Endothelial cell of umbilical vein (primary cell): ENCODE measurements at regions not wholly inside any gene's neighbourhood (a gene's known extent, or its start where the extent isn't known, plus 50 kb on each side); places are given as distances from the start of the nearest gene placed in this dataset.

Experiments used
- BruUV-seq: library from RNA; stranded (reverse); fragments of 400-500 nt; replicated peaks from 2 replicates; lab custom pipeline; 2021; lab: Mats Ljungman, UMichigan
- CTCF ChIA-PET: fragments of 300-600, 350-600 bp; sonication (Branson Sonifier 250); formaldehyde crosslinking; loops from one replicate; lab custom pipeline; 2021; ENCODE audit warnings: antibody characterized with exemption, inconsistent platforms; lab: Charles Lee
- POLR2A ChIA-PET: fragments of 300-600, 350-600 bp; sonication (Branson Sonifier 250); formaldehyde crosslinking; loops from one replicate; lab custom pipeline; 2021; ENCODE audit warnings: antibody characterized with exemption, inconsistent platforms; lab: Charles Lee
- DNase-seq: peaks from one replicate; pipeline ENCODE4 v3.0.0-alpha.2; 2011; ENCODE audit warnings: low read depth, low spot score
- FAIRE-seq: peaks from 2 replicates; lab custom pipeline; 2011; peaks lifted over from hg19 to GRCh38; lab: Jason Lieb, UNC
- H2AFZ ChIP-seq: 2 replicates; pipeline ENCODE4 v1.6.0; 2012; ENCODE audit warnings: low read depth, low read length, control low read depth, inconsistent platforms
- H3K27ac ChIP-seq: 2 replicates; pipeline ENCODE4 v1.5.1; 2011; ENCODE audit warnings: low read depth, mild to moderate bottlenecking, control low read depth, low read length, moderate library complexity; ENCODE audit not compliant: insufficient read depth
- H3K27me3 ChIP-seq, 2 experiments: 2 replicates each; pipeline versions ENCODE4 v1.6.0 to v1.6.1; 2011; ENCODE audit warnings: low read length in 2 of 2, mixed read lengths in 1 of 2; ENCODE audit not compliant: control insufficient read depth in 2 of 2, insufficient read depth in 2 of 2
- H3K36me3 ChIP-seq, 2 experiments: 2 replicates in 1 of 2; 3 replicates in 1 of 2; pipeline ENCODE4 v1.5.1; 2011; ENCODE audit warnings: low read length in 2 of 2, mild to moderate bottlenecking in 1 of 2, moderate library complexity in 1 of 2; ENCODE audit not compliant: control insufficient read depth in 2 of 2, insufficient read depth in 2 of 2; ENCODE audit errors: extremely low read depth in 1 of 2
- H3K4me1 ChIP-seq: 3 replicates; pipeline ENCODE4 v1.5.1; 2011; ENCODE audit warnings: mild to moderate bottlenecking, low read length; ENCODE audit not compliant: control insufficient read depth, insufficient read depth; ENCODE audit errors: extremely low read depth
- H3K4me2 ChIP-seq: 2 replicates; pipeline ENCODE4 v1.6.1; 2011; ENCODE audit warnings: low read length, control low read depth, mixed read lengths; ENCODE audit not compliant: insufficient read depth
- H3K4me3 ChIP-seq, 3 experiments: fragments of 200-600 bp in 1 of 3; sonication (generic), shearing (Covaris generic) in 1 of 3; replicated peaks in 1 of 3; 2 replicates each; pipeline ENCODE4 v1.5.1; 2011 to 2016; ENCODE audit warnings: control low read depth in 3 of 3, low read length in 3 of 3, mild to moderate bottlenecking in 2 of 3, inconsistent platforms in 1 of 3, low read depth in 1 of 3, moderate library complexity in 1 of 3; ENCODE audit not compliant: insufficient read depth in 1 of 3
- H3K79me2 ChIP-seq: 2 replicates; pipeline ENCODE4 v1.6.0; 2012; ENCODE audit warnings: low read length, inconsistent platforms; ENCODE audit not compliant: control insufficient read depth, insufficient read depth
- H3K9ac ChIP-seq: replicated peaks from 2 replicates; pipeline ENCODE3; 2011; ENCODE audit warnings: low read length, control low read depth; ENCODE audit not compliant: insufficient read depth; ENCODE audit errors: extremely low read depth
- H3K9me1 ChIP-seq: replicated peaks from 3 replicates; pipeline ENCODE4 v1.6.0; 2011; ENCODE audit warnings: mild to moderate bottlenecking, low read length; ENCODE audit not compliant: control insufficient read depth, insufficient read depth; ENCODE audit errors: extremely low read depth
- H3K9me3 ChIP-seq: replicated peaks from 2 replicates; pipeline ENCODE4 v1.5.1; 2012; ENCODE audit warnings: low read length, inconsistent platforms; ENCODE audit not compliant: control insufficient read depth, insufficient read depth
- H4K20me1 ChIP-seq: replicated peaks from 2 replicates; pipeline ENCODE3; 2011; ENCODE audit warnings: mild to moderate bottlenecking, low read length; ENCODE audit not compliant: control insufficient read depth, insufficient read depth; ENCODE audit errors: extremely low read depth
- CTCF ChIP-seq, 2 donors: IDR thresholded peaks; 1 replicate in 1 of 2; 2 replicates in 1 of 2; pipeline ENCODE4 v1.5.1; 2011; ENCODE audit warnings: low read length in 2 of 2, mild to moderate bottlenecking in 2 of 2, moderate library complexity in 2 of 2, control low read depth in 1 of 2, inconsistent platforms in 1 of 2, low read depth in 1 of 2; ENCODE audit not compliant: insufficient read depth in 1 of 2; ENCODE audit errors: extremely low read depth in 1 of 2
- EZH2 ChIP-seq: IDR thresholded peaks from 2 replicates; pipeline ENCODE4 v1.6.1; 2012; ENCODE audit warnings: borderline replicate concordance, low read depth, mild to moderate bottlenecking, moderate library complexity, low read length, inconsistent platforms; ENCODE audit not compliant: severe bottlenecking
- FOS ChIP-seq: IDR thresholded peaks from 2 replicates; pipeline ENCODE4 v1.6.1; 2011; ENCODE audit warnings: mild to moderate bottlenecking, low read length, moderate library complexity, borderline replicate concordance; ENCODE audit not compliant: insufficient read depth
- GATA2 ChIP-seq: IDR thresholded peaks from 2 replicates; pipeline ENCODE4 v1.7.0; 2011; ENCODE audit warnings: low read depth, mild to moderate bottlenecking, moderate library complexity, mixed read lengths, low read length; ENCODE audit not compliant: insufficient read length, insufficient read depth
- JUN ChIP-seq: IDR thresholded peaks from 2 replicates; pipeline ENCODE4 v1.6.1; 2011; ENCODE audit warnings: borderline replicate concordance, low read depth; ENCODE audit not compliant: insufficient read length, insufficient read depth
- MAX ChIP-seq: IDR thresholded peaks from 2 replicates; pipeline ENCODE4 v1.6.1; 2011; ENCODE audit not compliant: insufficient read depth, insufficient read length
- MYC ChIP-seq: IDR thresholded peaks from one replicate; pipeline ENCODE4 v1.6.1; 2011; ENCODE audit warnings: mild to moderate bottlenecking, low read depth, low read length
- POLR2A ChIP-seq: IDR thresholded peaks from 2 replicates; pipeline ENCODE4 v1.6.1; 2012; ENCODE audit warnings: low read depth, mild to moderate bottlenecking, control low read depth, low read length
- POLR2AphosphoS5 ChIP-seq: IDR thresholded peaks from 2 replicates; pipeline ENCODE4 v1.6.1; 2012; ENCODE audit warnings: low read depth, mild to moderate bottlenecking, control low read depth, low read length, moderate library complexity; ENCODE audit not compliant: insufficient read depth
- dilution Hi-C: fragments of 300-500 bp; cut with MboI; formaldehyde crosslinking; loops from one replicate; pipeline ENCODE4 v1.15.0; 2019; ENCODE audit warnings: low sequenced_read_pairs; ENCODE audit not compliant: extremely low pct_ligation_motif_present
- intact Hi-C: fragments of 100-400 bp; cut with micrococcal nuclease; formaldehyde crosslinking; loops from one replicate; pipeline ENCODE4 v1.10.0; 2022

DNA sequence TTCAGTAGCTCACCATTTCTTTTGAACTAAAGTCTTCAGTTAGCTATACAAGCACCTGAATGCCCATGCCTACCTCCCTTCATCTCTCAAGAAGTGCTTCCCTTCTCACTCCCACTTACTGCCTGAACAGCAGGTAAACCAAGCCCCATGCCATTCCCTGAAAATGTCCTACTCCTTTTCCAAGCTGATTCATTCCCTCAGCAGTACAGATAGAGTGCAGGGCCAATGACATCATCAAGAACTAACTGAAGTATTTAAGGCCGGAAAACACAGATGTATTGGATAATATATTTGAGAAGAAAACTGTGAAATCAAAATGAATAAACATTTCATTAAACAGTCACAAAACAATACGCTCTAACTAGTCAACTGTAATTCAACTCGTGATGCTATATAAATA, 478.8 kb upstream of the CDH11 start:
- no TSS peak for BruUV-seq
- no peak overlapping the region for H3K4me3 ChIP-seq
- no peaks in the 10 kb centered on the region for H3K9me1 ChIP-seq
- H3K27me3 ChIP-seq = no peaks in the 10 kb centered on the region
- dilution Hi-C loops = no loop called here
- H3K79me2 ChIP-seq = no peaks in the 10 kb centered on the region
- ChIA-PET POLR2A (no interaction called here), CTCF (no interaction called here)
- H2AFZ ChIP-seq = no peak overlapping the region
- H3K9ac ChIP-seq = no peak overlapping the region
- intact Hi-C loops = no loop called here
- H3K36me3 ChIP-seq = no peaks in the 10 kb centered on the region
- H3K4me1 ChIP-seq = no peaks in the 10 kb centered on the region
- TF ChIP-seq GATA2 (no peak), MYC (no peak), POLR2A (no peak), CTCF (IDR thresholded peaks at IDR 0.05; ENCODE audit: extremely low read depth in 1 of 2, insufficient read depth in 1 of 2, low read depth in 1 of 2, low read length in 2 of 2) (no peak), JUN (no peak), POLR2AphosphoS5 (no peak), FOS (no peak), EZH2 (no peak), MAX (no peak)
- H3K27ac ChIP-seq = no peak overlapping the region
- DNase-seq (no peak), FAIRE-seq (no peak)
- no peaks in the 10 kb centered on the region for H3K9me3 ChIP-seq
- H4K20me1 ChIP-seq = no peaks in the 10 kb centered on the region
- H3K4me2 ChIP-seq = no peak overlapping the region
